GM19035 (cell line): ENCODE measurements at regions not wholly inside any gene's neighbourhood (a gene's known extent, or its start where the extent isn't known, plus 50 kb on each side); places are given as distances from the start of the nearest gene placed in this dataset.
"Not testable (repeated sequence)": the region's sequence is repeated elsewhere in the genome, so short reads cannot be mapped to it uniquely, and the experiment has no call there.

Experiments used
- ATAC-seq: cut with Tn5 transposase; IDR thresholded peaks from one replicate; pipeline ENCODE4 v1.9.1; 2021; ENCODE audit not compliant: unreplicated experiment

DNA sequence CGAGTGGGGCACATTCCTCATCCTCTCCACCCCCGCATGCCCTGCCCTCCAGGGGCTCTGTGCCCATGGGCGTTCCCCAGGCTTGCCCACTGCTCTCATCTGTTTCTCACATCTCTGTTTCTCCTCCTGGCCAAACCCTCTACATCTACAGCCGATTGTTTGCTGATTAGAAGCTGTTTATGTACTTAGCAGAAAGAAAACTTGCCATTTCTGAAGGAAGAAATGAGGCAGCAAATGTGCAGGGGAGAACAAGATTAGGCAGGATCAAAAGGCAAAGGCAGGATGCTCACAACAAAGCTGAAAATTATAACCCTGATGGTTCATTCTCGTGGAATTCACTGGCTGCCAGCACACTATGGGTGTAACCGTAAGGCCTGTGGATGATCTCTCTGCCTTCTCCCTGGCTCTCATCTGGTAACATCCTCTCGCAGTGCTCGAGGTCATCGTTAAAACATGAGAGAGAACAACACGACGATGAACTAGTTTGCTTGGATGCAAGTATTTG is 111.6 kb upstream of the KLF14 start:
- ATAC-seq: no peak

DNA sequence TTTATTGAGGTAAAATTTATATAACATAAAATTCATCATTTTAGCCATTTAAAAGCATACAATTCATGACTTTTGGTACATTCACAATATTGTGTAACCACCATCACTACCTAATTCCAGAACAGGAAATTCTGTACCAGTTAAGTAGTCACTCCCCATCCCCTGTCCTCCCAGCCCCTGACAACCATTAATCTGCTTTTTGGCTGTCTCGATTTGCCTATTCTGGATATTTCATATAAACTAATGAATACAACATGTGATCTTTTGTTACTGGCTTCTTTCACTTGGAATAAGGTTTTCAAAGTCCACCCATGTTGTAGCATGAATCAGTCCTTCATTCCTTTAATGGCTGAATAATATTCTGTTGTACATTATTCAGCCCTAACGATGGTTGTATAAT is 115.6 kb upstream of the KLF14 start:
- no peak for ATAC-seq

DNA sequence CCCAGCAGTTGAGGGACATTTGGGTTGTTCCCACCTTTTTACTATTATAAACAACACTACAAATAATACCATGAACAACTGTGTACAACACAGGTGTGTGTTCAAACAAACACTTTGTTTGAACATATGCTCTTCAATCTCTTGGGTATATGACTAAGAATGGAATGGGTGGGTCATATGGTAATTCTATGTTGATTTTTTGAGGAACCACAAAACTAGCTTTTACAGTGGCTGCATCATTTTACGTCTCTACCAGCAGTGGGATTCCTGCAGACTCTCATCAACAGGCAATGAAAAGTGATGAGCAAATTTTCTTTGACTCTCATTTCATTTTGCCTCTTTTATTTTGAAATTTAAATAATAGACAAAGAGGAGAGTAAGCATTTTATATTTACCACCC is 116.9 kb upstream of the KLF14 start:
- no peak for ATAC-seq

DNA sequence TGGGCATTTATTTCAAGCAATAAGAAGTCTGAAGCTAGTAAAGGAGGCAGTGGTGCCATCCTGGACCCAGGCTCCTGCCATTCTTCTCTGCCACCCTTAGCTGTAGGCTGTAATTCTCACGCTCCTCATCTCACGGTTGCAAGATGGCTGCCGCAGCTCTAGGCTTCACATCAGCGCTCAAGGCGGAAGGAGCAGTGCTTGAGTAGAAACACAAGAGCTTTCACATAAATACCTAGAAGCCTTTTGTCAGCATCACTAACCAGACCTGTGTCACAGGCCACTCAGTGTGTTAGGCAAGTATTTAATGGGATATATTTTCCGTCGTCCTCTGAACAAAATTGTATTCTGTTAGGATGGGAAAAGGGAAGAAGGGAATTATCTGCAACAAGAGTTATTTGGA is 118.9 kb upstream of the KLF14 start:
- no peak for ATAC-seq

DNA sequence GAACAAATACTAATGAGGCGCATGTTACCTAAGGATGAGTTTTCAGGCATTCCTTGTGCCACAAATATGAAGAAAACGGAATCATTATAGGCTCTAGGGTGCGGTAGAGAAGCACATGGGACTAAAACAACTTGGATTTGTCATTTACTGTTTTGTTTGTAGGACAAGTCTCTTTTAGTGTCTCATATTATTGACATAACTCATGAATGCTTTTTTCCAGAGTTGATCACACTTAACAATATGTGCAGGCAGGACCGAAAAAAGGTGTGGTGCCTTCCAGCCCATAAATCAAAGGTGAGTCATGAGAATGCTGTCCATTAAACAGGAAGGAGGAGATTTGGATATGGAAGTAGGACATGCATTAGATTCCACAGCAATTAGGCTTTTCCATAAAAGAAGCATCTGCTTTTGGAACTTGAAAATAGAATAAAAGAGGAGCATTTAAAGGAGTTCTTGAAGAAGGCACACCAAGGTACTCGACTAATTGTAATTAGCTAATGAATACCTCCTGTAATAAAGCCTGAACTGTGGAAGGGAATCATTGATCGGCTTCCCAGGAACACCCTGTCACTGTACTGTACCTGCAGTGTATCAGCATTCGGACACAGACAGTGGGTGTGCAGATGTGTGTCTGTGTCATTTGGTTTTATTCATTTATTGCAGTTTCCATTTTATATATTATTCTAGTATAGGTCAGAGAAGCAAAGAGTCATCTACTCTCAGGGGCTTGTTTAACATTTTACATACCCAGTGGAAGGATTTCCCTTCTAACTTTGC is 119.7 kb upstream of the KLF14 start:
- no peak for ATAC-seq

DNA sequence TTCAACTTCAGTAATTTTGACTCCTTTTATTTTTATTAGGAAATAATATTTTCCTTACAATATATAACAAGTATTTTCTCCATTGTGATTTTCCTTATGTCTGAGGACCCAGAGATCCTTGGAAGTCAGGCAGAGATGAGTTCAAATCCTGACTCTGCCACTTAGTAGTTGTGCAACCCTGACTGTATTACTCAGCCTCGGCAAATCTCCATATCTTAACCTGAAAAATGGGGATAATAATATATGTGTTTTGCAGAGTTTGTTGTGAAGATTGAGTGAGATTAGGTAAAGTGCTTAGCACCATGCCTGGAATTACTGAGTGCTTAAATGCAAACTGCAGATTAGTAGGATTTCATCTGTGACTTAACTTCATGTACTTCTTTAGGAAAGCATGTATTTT is 120.5 kb upstream of the KLF14 start:
- no peak for ATAC-seq

DNA sequence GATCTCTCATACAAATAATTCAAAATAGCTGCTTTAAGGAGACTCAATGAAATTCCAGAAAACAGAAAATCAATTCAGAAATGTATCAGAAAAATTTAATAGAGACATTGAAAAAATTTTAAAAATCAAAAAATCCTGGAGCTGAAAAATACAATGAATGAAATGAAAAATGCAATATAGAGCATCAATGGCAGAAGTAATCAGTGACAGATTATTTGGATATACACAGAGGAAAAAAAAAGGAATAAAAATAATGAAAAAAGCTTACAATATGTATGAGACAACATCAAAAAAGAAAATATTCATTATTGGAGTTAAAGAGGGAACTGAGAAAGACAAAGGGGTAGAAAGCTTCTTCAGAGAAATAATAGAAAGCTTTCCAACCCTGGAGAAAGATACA is 122.9 kb upstream of the KLF14 start:
- ATAC-seq: no peak

DNA sequence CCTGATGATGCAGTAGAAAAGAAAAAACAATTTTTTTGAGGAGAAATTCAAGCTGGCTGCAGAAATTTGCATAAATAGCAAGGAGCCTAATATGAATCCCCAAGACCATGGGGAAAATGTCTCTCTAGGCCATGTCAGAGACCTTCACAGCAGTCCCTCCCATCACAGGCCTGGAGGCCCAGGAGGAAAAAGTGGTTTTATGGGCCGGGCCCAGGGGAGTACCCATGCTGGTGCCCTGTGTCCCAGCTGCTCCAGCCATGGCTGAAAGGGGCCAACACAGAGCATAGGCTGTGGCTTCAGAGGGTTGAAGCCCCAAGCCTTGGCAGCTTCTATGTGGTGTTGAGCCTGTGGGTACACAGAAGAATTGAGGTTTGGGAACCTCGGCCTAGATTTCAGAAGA is 126.8 kb upstream of the KLF14 start:
- ATAC-seq: not testable (repeated sequence)

DNA sequence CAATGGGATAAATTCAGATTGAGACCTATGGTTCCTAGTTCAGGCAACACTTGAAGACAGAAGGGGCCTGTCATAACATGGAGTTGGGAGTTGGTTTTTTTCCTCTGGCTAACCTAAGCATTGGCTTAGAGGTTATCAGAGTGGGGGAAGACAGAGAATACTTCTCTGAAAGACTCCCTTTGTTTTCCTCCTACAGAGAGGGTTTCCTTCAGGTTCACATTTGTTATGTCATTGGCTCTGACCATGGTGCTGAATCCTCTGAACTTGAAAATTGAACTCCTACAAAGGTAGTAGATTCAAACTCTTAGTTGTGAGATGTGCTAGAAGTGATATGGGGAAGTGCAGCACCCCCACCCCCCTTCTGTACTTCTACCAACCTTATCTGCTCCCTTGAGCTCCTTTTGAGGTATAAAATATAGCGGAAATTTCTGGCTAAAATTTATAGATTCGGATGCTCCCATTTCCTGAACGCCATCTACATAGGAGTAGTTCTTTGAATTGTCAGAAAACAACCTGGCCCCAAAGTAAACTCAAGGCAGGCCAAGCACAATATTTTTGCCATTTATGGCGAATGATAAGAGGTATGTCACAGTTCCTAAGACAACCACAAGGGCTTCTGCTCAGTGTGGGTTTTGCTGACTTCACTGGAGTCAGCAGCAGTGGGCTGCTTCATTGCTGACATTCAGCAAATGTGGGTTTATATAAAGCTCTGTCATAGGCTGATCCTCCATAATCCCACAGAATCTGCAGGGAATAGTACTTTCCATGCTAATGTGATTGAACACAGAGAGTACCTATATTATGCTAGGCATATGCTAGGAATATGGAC is 131.6 kb upstream of the KLF14 start:
- ATAC-seq: no peak

DNA sequence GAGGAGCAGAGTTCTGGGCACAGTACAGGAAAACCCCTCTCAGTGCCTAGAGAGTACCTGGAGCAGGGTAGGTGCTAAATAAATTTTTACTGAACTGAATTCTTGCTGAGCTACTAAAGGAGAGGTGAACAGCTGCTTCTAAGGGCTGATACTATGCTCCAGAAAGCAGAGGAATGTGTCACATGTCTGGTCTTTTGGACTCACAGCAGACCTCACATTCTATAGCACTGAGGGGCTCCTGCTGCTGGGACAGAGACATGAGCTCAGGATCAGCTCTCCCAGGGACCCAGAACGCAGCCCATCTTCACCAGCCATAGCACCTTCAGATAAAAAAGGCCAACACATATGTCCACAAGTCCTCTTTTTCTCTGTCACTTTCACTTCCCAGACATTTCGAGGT is 133.0 kb upstream of the KLF14 start:
- no peak for ATAC-seq

DNA sequence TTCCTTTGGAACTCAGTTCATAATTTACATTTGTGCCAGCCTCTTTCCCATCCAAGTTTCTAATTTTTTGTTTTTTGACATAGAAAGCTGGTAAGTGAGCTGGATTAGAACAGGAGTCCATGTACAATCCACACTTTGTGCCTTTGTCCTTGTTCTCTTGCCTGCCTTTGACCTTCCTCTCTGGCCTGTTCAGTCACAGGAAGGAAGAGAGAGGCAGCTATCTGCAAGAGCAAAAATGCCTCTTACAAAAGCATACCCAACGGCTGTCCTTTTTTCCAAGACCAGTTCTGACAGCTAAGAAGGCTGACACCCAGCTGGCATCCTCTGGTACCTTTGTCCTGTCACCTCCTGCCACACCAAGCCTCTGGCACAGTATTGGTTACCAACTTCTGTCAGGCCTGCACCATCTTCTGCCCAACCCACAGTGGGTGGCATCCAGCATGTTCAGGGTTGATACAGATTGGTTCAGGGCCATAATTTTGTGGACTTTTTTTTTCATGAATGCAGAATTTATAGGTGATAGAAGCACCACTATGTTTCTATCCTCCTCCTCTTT is 133.7 kb upstream of the KLF14 start:
- no peak for ATAC-seq

DNA sequence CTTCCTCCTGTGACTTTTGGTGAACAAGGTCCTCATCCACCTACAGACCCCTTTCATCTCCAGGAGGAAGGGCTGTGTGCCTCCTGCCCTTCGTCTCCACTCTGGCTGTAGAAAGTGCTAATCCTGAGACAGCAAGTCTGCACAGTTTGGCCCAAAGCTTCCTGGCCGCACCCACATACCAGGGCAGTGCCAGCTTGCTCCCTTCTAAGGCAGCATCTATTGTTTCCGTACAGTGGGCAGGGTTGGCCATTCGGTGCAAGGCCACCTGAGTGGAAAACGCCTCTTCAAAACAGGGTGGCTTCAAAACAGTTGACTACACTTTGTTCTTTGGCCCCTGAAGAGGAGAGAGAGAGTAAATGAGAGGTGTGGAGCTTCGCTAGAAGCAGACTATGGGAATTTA is 134.1 kb upstream of the KLF14 start:
- ATAC-seq: no peak

DNA sequence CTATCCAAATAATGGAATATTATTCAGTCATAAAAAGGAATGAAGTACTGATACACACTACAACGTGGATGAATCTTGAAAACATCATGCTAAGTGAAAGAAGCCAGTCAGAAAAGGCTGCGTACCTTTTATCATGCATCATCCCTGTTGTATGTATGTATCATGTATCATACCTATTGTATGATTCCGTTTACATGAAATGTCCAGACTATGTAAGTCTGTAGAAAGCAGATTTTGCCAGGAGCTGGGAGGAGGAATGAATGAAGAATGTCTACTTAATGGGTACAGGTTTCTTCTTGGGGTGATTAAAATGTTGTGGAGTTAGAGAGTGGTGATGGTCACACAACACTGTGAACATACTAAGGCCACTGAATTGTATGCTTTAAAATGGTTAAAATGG is 135.9 kb upstream of the KLF14 start:
- ATAC-seq: no peak

DNA sequence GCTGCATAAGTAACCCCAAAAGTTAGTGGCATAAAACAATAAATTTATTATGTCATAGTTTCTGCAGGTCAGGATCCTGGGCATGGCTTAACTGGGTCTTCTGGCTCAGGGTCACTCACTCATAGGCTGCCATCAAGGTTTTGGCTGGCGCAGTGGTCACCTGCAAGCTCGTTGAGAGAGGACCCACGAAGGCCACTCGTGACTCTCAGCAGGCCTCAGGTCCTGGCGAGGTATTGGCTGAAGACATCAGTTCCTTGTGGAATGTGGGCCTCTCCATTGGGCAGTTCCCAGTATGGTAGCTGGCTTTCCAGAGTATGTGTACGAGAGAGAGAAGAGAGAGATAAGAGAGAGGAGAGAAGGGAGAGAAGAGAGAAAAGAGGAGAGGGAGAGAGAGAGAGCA is 138.3 kb upstream of the KLF14 start:
- ATAC-seq: no peak

DNA sequence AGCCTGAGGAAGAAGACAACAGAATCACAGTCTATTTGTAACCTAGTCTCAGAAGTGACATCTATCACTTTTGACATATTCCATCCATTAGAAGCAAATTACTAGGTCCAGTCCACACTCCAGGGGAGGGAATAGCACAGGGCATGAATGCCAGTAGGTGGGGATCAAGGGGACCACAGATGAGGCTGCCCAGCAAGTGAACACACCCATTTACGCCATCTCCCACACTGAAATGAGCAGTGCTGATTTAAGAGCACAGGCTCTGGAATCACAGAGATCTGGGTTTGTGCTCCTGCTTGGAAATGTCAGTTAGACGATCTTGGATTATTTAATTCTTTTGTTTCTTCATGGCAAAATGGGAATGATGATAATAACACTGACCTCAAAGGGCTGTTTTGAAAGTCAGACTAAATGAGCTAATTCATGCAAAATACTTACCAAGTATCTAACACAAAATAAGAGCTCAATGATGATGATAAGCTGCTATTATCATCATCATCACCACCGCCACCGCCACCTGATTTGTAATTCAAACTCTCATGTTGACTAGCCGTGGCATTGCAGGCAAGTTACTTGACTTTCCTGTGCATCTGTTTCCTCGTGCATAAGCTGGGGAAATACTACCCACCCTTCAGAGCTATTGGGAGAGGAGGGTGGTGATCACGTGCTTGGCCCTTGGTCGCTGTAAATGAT is 138.9 kb upstream of the KLF14 start:
- ATAC-seq: no peak

DNA sequence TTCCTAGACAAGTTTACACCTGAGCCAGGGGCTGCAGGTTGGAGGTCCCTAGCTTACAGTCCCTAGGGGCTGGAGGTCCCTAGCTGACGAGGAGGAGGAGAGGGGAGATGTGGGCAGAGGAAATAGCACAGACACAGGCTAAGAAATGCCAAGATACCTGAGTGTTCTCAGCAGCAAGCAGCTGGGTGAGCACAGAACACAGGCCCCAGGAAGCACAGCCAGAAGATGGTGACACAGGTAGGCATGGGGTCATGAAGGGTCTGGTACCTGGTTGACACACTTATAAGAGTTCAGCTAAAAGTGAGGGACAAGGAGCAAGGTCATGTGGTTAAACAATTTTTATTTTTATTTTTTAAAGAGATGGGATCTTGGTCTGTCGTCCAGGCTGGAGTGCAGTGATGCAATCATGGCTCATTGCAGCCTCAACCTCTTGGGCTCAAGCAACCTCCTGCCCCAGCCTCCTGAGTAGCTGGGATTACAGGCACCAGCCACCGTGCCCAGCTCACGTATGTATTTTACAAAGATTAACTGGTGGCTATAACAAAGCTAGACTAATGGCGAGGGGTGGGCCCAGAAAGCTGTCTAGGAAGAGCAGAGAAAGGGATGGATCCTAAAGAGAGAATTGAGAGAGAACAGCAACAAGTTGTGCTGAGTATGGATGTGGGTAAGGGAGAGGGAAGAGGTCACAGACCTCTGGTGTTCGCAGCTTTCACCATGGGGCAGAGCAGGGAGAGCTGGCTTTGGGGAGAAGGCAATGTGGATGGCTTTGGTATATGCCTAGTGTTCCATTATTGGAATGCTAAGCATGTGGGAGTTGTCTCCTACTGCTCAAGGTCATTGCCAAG is 140.3 kb upstream of the KLF14 start:
- ATAC-seq: no peak

DNA sequence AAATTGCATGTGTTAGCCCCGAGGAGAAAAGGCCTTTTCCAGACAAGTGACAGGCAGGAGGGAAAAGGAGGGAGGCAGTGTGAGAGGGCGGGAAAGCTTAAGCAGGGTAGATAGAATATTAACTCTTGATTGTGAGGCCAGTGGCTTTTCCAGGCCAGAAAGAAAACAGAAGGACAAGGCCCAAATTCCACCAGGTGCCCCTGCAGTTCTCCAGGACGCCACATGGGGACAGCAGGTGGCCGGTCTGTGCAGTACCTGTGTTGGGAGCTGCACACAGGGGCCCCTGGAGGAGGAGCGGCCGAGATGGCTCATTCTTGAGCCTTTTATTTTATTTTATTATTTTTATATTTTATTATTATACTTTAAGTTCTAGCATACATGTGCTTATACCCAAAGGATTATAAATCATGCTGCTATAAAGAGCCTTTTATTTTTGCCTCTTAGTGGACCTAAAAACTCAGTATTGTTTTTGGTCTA is 141.3 kb upstream of the KLF14 start:
- no peak for ATAC-seq

DNA sequence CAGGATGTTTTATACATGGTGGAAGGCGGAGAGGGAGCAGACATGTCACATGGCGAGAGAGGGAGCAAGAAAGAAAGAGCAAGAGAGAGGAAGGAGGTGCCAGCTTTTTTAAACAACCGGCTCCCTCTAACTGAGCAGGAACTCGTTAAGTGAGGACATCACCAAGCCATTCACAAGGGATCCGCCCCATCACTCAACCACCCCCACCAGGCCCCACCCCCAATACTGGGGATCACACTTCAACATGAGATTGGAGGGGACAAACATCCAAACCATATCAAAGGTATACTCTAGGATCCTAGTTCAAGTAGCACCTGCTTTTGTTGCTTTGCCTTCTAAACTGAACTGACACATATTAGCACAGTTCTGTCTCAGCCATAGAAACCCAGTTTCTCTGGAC is 141.9 kb upstream of the KLF14 start:
- ATAC-seq: no peak

DNA sequence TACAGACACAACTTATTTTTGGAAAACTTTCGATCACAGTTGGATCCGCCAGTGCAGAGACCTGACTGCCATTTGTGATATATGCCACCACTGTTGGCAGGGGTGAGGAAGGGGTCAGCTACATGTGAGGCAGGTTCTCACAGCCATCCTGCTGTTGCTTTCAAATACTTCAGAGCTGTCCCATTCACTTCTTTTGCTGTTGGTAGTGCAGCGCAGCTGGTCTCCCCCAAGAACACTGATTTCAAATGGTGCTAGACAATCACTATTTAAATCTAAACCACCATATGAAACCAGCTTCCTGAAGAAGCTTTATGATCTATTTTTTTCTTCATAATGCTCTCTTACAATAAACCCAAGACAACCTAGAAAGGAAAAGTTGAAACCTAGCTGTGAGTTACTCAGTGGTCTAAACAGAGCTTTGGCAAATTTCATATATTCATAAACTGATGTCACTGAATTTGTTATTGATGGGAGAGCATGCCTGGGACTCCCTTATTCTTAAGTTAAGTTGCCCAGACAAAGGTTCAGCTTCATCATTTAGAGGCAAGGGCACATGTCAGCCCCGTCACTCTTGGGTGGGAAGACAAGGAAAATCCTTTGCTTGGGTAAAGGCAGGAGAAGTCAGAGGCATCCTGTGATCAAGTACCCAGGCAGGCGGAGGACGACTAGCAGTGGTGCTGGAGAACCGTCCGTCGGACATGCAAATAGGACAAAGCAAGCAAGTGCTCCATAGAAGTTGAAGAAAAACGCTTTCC is 143.4 kb upstream of the KLF14 start:
- no peak for ATAC-seq

DNA sequence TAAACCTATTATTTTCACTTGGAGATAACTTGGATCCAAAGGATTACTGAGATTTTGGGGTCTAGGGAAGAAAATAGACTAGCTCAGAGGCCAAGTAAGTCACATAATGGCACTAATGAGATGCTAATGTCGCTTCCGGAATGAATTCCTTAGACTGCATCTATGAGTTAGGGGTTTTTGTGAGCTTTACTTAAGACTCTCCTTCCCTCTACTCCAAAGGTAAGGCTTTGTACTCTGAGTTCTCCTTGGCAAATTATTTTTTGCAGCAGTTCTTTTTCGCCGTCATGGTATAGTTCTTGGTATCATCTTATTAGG is 143.9 kb upstream of the KLF14 start:
- no peak for ATAC-seq
